ENCODE measurements at regions not wholly inside any gene's neighbourhood (a gene's known extent, or its start where the extent isn't known, plus 50 kb on each side); places are given as distances from the start of the nearest gene placed in this dataset.

- ATAC-seq (ENCODE audit: low read depth) = no peak
- Histone ChIP-seq H3K36me3 (ENCODE audit: low read depth) (no peaks in the 10 kb centered on the region), H3K27me3 (ENCODE audit: insufficient read depth, poor library complexity, severe bottlenecking) (no peaks in the 10 kb centered on the region), H3K9me3 (ENCODE audit: severe bottlenecking) (no peaks in the 10 kb centered on the region), H3K4me1 (ENCODE audit: insufficient read depth, poor library complexity, severe bottlenecking) (no peaks in the 10 kb centered on the region), H3K27ac (ENCODE audit: poor library complexity, severe bottlenecking) (no peak overlapping the region), H3K4me3 (ENCODE audit: severe bottlenecking) (no peak overlapping the region)
- no peak for TF ChIP-seq CTCF (IDR thresholded peaks at IDR 0.05; ENCODE audit: poor library complexity, severe bottlenecking)
- no peak for DNase-seq (ENCODE audit: low spot score)
Measured at GRCh38 chr9:86685556-86685955, 261.8 kb downstream of the GAS1 start.

- no peak for DNase-seq (ENCODE audit: low spot score)
- no peaks in the 10 kb centered on the region for H3K4me1 ChIP-seq (ENCODE audit: insufficient read depth, poor library complexity, severe bottlenecking)
- TF ChIP-seq CTCF (IDR thresholded peaks at IDR 0.05; ENCODE audit: poor library complexity, severe bottlenecking) = no peak
- no peaks in the 10 kb centered on the region for H3K27me3 ChIP-seq (ENCODE audit: insufficient read depth, poor library complexity, severe bottlenecking)
- no peaks in the 10 kb centered on the region for H3K9me3 ChIP-seq (ENCODE audit: severe bottlenecking)
- no peak overlapping the region for H3K27ac ChIP-seq (ENCODE audit: poor library complexity, severe bottlenecking)
- no peak overlapping the region for H3K4me3 ChIP-seq (ENCODE audit: severe bottlenecking)
- no peaks in the 10 kb centered on the region for H3K36me3 ChIP-seq (ENCODE audit: low read depth)
- no peak for ATAC-seq (ENCODE audit: low read depth)
Measured at GRCh38 chr9:86684148-86684547, 263.2 kb downstream of the GAS1 start.

- no peak for TF ChIP-seq CTCF (IDR thresholded peaks at IDR 0.05; ENCODE audit: poor library complexity, severe bottlenecking)
- no peaks in the 10 kb centered on the region for H3K4me1 ChIP-seq (ENCODE audit: insufficient read depth, poor library complexity, severe bottlenecking)
- no peaks in the 10 kb centered on the region for H3K27me3 ChIP-seq (ENCODE audit: insufficient read depth, poor library complexity, severe bottlenecking)
- ATAC-seq (ENCODE audit: low read depth) (no peak), DNase-seq (ENCODE audit: low spot score) (no peak)
- no peaks in the 10 kb centered on the region for H3K9me3 ChIP-seq (ENCODE audit: severe bottlenecking)
- H3K36me3 ChIP-seq (ENCODE audit: low read depth) = no peaks in the 10 kb centered on the region
- H3K4me3 ChIP-seq (ENCODE audit: severe bottlenecking) = no peak overlapping the region
- H3K27ac ChIP-seq (ENCODE audit: poor library complexity, severe bottlenecking) = no peak overlapping the region
Measured at GRCh38 chr9:86682240-86682639, 265.1 kb downstream of the GAS1 start.

- Histone ChIP-seq H3K4me1 (ENCODE audit: insufficient read depth, poor library complexity, severe bottlenecking) (no peaks in the 10 kb centered on the region), H3K36me3 (ENCODE audit: low read depth) (no peaks in the 10 kb centered on the region), H3K27ac (ENCODE audit: poor library complexity, severe bottlenecking) (no peak overlapping the region), H3K4me3 (ENCODE audit: severe bottlenecking) (no peak overlapping the region), H3K27me3 (ENCODE audit: insufficient read depth, poor library complexity, severe bottlenecking) (no peaks in the 10 kb centered on the region), H3K9me3 (ENCODE audit: severe bottlenecking) (no peaks in the 10 kb centered on the region)
- no peak for DNase-seq (ENCODE audit: low spot score)
- TF ChIP-seq CTCF (IDR thresholded peaks at IDR 0.05; ENCODE audit: poor library complexity, severe bottlenecking) = no peak
- ATAC-seq (ENCODE audit: low read depth) = no peak
Measured at GRCh38 chr9:86679909-86680308, 267.4 kb downstream of the GAS1 start.

- Histone ChIP-seq H3K4me3 (ENCODE audit: severe bottlenecking) (no peak overlapping the region), H3K36me3 (ENCODE audit: low read depth) (no peaks in the 10 kb centered on the region), H3K4me1 (ENCODE audit: insufficient read depth, poor library complexity, severe bottlenecking) (no peaks in the 10 kb centered on the region), H3K27me3 (ENCODE audit: insufficient read depth, poor library complexity, severe bottlenecking) (no peaks in the 10 kb centered on the region), H3K9me3 (ENCODE audit: severe bottlenecking) (no peaks in the 10 kb centered on the region), H3K27ac (ENCODE audit: poor library complexity, severe bottlenecking) (no peak overlapping the region)
- ATAC-seq (ENCODE audit: low read depth) = no peak
- TF ChIP-seq CTCF (IDR thresholded peaks at IDR 0.05; ENCODE audit: poor library complexity, severe bottlenecking) = no peak
- DNase-seq (ENCODE audit: low spot score) = no peak
Measured at GRCh38 chr9:86676396-86676795, 270.9 kb downstream of the GAS1 start.
